Myocyte (in vitro differentiated cells): ENCODE measurements at regions not wholly inside any gene's neighbourhood (a gene's known extent, or its start where the extent isn't known, plus 50 kb on each side); places are given as distances from the start of the nearest gene placed in this dataset.
"Not testable (repeated sequence)": the region's sequence is repeated elsewhere in the genome, so short reads cannot be mapped to it uniquely, and the experiment has no call there.

ENCODE experiments used
- DNase-seq: peaks from one replicate; pipeline ENCODE4 v3.0.0-alpha.2; 2012; ENCODE audit warnings: low read depth

DNA sequence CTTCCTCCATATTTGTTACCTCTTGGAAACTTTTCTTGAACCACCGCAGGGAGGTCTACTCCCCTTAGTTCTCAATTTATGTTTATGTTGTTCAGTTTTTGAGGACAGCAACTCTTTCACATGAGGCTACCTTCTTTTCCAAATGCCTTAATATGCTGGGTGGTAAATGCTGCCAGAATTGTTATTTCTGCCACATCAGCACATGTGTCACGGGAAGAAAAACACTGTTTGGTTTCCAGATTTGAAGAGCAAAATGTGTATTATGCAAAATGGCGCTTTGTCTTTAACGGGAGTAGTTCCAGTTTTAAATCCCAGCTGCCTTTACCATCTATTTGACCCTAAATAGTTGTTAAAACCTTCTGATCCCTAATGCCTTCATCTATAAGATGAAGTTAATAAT, 606.2 kb upstream of the TBL1XR1 start:
- DNase-seq: no peak

DNA sequence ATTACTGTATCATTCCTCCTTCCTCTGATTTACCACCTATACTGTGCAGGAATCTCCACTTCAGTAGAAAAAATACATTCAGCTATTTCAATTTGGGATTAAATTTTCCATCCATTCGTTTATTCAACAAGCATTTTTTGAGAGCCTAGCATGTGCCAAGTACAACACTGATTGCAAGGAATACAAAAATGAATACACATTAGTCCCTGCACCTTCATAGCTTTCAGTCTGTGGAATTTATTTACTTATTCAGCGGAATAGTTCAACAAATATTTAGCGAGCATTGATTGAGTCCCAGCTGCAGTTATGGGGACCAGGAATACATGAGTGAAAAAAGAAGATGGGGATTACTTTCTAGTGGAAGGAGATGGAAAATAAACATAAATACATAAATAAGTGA, 606.8 kb upstream of the TBL1XR1 start:
- no peak for DNase-seq

DNA sequence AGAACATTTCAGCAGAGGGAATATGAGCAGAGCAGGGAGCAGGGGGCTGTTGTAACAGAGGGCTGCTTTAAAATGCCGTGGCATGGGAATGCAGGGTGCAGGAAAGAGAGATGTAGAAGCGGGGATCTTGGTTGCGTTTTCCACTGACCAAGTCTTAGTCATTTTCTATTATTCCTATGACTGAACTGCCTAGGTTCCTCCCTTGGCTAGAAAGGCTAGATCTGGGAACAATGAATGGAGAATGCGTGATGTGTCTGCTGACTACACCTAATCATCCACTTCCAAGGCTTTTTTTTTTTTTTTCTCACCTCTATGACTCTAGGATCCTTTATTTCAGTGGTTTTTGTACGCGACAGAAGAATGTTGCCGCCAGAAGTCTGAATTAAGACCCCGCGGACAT, 607.4 kb upstream of the TBL1XR1 start:
- no peak for DNase-seq

DNA sequence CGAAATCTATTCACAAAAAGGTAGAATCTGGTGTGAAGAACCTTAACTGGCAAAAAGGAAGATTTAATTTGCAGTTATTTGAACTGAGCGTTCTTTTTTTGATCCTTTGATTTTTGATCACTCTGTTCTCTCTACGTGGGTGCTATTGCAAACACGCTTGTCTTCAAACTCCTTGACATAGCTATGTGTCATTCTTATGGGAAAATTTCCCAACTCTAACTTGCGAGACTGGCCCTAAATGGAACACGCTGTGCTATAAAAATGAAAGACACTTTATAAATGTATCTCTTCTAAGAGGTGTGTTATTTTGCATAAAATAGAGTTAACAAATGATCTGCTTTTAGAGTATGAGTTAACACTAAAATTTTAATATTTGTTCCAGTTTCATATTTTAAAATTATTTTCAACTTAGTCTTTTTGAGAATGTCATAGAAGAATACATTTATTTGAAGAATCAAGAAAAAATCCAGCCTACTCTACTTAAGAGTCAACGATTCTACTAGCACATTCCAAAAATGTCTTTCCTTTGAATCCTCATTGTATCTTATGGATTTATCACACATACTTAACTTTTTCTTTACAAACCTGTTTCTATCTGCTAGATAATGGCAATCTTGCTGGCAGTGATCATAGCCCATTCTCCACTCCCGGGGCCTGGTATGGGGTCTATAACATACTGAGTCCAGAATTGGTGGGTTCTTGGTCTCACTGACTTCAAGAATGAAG, 610.0 kb upstream of the TBL1XR1 start:
- DNase-seq: no peak

DNA sequence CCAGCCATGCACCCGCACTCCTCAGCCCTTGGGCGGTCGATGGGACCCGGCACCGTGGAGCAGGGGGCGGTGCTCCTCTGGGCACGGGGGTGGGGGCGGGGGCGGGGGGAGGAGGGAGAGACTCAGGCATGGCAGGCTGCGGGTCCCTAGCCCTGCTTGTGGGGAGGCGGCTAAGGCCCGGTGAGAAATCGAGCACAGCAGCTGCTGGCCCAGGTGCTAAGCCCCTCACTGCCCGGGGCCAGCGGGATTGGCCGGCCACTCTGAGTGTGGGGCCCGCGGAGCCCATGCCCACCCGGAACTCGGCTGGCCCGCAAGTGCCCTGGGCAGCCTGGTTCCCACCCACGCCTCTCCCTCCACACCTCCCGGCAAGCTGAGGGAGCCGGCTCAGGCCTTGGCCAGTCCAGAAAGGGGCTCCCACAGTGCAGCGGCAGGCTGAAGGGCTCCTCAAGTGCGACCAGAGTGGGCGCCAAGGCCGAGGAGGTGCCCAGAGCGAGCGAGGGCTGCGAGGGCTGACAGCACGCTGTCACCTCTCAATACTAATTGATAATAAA, 611.7 kb upstream of the TBL1XR1 start:
- DNase-seq: not testable (repeated sequence)

DNA sequence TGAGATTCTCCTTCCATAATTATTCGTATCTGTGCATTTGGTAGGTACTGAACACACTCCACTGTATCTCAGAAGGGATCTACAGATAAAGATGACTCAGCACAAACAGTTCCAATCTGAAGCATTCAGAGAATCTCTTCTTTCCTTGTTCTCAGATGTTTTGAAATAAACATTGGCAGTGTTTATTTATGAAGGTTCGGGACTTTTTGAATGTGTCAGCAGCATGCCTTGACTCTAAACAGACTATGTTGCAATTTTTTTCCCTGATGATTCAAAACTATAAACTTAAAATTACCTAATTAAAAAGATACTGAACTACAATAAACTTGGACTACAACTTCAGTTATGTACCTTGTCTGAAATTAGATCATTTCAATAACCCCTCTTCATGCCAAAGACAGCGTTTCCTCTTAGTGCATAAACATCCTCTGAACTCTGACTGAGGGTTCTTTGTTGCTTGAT, 612.9 kb upstream of the TBL1XR1 start:
- DNase-seq: peak; percentile 42

DNA sequence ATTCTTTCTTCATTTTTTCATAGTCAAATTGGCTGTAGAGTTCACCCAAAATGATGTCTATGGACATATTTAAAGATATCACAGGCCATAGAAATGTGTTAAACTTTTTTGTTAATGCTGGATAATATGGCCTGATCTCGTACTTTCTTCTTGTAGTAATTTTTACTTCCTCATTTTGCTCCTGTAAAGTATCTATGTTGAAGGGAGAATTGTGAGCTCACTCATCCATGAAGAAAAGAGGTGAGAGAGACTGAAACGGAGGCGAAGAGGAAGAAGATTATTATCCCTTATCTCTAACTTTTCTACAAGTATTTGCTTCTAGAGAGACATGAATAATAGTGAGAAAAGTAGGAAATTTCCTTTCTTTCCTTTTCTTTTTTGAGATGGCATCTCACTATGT, 613.8 kb upstream of the TBL1XR1 start:
- no peak for DNase-seq

DNA sequence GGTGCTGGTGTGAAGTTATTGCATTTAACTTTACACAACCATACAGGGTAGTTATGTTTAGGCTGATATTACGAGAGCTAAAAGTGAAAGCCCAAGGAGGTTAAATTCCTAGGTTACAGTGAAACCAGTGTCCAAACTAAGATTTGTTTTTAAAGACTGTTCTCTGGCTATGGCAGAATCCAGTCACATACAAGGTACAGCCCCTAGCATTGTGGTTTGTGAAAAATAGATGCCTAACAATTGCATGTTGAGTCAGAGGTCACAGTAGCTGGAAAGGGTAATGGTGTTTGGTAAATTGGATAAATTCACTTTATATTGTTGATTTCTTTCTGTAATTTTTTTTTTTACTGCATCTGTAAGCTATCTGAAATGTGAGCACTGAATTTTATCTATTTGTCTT, 614.6 kb upstream of the TBL1XR1 start:
- no peak for DNase-seq

DNA sequence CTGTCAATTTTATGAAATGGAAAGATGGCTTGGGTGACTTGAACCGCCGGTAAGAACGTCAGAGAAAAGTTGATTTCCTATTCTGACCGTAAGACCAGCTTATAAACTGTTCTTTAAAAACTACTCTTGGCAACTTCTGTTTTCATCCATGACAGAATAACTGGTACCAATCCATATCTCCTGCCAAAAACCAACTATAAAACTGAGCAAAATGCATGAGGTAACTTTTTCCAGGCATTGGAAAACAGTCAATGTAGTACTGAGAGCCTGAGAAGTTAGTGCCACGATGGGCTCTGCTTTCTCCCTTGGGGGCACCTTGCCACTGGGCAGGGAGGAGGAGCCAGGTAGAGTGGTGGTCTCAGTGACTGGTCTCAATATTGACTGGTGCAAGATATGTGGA, 615.2 kb upstream of the TBL1XR1 start:
- no peak for DNase-seq

DNA sequence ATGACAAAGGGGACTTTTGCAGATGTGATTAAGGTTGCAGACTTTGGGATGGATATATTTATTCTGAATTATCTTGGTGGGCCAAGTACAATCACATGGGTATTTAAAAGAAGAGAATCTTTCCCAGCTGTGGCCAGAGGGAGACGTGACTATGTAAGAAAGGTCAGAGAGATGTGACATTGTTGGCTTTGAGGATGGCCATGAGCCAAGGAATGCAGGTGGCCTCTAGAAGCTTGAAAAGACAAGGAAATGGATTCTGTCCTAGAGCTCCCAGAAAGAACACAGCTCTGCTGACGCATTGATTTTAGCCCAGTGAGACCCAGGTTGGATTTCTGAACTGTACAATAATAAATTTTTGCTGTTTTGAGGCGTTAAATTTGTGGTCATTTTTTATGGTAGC, 616.0 kb upstream of the TBL1XR1 start:
- peak; percentile 39 for DNase-seq

DNA sequence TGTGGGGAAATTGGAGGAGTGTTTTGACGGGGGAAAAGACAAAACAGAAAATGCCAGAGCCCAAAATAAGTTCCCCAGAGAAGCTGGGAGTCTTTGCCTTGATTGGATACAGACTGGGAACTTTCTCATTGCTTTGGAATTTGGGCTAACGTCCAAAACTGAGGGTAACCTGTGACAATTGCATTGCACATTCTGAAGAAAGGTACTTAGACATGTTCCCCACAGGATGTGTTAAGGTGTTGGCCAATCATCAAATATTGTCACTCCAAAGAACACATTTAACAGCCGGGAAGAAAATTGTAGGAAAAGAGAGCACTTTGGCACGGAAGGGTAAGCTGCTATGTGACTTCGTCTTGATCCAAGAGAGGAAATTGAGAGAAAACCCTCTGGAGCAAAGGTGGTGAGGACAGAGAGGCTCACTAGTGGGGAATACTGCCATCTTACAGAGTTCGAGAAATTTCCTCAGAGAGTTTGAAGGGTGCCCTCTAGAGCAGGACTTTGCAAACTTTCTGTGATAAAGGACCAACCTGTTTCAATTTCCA, 619.5 kb upstream of the TBL1XR1 start:
- DNase-seq: peak; percentile 56

DNA sequence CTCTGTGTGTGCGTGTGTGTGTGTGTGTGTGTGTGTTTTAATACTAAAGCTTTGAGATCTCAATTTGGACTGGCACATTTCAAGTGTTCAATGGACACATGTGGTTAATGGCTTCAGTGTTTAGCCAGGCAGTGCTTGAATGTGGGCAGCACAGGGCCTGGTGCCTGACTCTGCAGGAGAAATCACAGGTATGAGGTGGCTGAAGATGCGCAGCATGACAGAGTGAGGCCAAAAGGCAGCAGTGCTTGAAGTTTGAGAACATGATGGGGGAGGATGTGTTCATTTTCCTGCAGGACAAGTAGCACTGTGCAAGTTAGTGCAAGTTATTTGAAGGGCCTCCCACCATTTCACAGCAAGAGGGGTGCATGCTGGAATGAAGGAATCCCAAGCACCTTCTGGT, 620.5 kb upstream of the TBL1XR1 start:
- no peak for DNase-seq

DNA sequence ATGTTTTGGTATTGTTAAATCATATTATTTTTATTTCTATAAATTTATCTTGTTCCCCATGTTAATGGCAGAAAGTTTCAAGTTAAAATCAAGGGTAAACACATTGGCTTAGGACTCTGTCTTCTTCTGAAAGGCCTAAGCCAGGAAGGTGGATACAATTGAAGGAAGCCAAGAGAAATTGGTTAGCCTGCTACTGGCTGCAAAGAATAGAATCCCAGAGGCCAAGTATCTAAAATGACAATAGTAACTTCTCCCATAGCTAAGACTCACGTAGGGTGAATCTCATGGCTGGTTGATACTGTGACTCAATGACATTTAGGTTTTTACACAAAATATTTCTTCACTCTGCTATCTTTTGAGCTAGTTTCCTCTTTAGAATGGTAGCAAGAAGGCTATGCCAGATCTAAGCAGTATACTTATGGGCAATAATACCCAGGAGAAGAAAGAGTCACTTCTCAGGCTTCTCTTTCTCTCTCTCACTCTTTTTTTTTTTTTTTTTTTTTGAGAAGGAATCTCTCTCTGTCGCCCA, 621.5 kb upstream of the TBL1XR1 start:
- no peak for DNase-seq

DNA sequence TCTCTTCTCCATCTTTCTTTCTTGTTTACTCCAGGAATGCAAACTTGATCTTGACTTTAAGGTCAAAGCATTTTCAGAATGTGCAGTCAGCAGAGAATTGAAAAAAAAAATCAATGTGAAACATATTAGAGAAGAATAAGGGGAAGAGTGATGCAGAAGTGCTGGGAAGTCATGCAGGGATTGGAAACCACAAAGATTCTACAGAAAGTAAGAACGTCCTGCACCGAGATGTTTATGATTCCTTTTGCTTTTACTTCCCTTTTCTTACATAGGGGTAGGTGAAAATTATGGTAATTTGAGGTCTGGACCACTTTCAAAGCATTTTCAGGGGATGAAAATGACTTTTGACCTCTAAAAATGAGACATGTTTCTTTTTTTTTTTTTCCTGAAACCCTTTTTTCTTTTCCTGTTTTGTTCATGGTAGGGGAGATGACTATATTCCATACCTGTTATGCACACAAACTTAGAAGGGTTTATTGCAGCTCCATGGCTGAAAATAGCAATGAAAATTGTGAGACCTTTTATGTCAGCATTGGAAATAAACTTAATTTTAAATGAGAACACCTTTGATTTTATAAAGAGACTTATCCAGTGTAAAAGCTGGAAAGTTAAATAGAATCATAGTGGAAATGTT, 623.5 kb upstream of the TBL1XR1 start:
- no peak for DNase-seq

DNA sequence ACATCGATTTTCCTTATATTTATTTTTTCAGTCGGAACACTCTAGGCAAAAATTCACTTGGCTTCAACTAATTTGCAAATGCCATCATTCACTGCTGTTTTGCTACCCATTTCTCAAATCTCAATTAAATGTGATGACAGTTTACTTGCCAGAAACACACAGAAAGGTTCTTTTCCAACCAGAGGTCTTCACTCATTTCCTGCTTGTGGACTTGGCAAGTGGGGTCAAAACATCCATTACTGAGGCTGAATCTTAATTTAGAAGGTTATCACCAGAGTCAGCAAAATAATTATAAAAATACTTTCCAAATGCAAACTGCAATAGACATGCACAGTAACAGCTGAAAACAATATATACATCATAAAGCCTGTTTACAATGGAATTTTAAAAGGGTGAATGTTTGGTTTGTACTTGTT, 625.4 kb upstream of the TBL1XR1 start:
- no peak for DNase-seq

DNA sequence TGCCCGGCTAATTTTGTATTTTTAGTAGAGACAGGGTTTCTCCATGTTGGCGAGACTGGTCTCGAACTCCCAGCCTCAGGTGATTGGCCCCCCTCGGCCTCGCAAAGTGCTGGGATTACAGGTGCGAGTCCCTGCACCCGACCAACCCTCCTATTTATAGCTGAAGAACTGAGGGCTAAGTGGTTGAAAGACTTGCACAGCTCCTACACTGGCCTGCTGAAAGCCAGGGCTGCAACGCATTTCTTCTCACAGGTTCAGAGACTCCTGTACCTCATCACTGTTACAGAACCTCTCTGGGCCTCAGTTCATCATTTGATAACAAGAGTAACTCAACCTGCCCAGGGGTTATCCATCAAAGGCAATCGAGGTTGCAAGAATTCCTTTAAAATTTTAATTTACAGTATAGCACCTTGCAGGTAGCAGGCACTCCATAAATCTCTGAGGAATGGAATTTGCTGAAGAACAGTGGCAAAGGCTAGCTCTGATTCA, 626.5 kb upstream of the TBL1XR1 start:
- DNase-seq: no peak

DNA sequence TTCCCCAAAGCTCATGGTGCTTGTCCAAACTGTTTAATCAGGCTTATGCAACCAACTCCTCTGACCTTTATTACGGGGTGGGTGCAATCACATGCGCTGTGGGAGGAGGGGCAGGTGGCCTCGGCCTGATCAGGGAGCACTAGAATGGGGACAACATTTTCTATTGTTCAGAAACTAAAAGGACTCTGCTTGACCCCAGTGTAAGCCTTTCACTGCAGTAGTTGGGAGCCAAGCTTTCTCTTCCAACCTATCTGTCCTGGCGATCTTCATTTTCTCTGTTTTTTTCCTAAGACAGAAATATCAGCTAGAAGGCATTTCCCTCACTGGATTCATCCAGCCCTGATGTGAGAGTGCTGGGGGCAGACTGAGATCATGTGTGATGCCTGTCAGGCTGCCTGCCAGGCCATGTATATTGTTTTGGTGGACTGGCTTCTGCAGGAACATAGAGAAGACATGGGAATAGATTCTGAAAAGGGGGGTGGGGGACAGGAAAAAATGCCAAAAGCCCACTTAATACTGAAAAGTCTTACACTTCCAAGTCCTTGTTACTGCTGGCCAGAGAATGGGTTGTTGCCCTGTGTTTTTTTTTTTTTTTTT, 627.0 kb upstream of the TBL1XR1 start:
- no peak for DNase-seq

DNA sequence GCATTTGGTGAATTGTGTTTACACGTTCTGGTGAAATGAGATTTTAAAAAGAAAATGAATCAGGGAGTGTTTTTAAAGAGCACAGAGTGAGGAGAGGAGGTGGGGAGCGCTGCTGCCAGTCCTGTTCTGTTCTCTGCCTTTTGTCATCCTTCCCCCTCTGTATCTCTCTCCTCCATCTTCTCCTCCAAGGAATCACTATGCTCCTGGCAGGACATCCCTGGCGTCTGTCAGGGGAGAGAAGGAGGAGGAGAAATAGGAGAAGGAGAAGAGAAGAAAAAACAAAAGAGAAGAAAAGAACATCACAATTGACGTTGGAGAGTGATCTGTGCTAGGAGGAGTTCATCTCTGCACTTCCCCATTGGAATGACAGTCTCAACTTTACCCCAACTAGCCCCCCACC, 627.6 kb upstream of the TBL1XR1 start:
- DNase-seq: no peak

DNA sequence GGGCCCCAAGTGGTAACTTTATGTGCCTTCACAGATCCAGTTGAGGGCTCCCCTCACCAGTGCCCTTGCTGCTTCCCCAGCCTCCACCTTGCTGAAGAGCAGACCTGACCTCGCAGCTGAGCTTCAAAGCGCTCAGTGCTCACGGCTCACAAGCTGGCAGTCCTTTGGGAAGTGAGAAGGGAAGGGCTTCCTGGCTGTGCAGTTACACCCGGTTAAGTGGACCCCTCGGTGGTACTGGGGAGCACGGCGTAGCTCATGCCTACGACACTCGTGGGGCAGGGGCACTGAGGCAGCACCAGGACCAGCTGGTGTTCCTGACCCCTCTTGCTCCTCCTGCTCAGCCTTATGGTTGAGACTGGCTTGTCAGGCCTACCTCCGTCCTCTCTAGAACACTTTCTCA, 629.0 kb upstream of the TBL1XR1 start:
- DNase-seq: no peak

DNA sequence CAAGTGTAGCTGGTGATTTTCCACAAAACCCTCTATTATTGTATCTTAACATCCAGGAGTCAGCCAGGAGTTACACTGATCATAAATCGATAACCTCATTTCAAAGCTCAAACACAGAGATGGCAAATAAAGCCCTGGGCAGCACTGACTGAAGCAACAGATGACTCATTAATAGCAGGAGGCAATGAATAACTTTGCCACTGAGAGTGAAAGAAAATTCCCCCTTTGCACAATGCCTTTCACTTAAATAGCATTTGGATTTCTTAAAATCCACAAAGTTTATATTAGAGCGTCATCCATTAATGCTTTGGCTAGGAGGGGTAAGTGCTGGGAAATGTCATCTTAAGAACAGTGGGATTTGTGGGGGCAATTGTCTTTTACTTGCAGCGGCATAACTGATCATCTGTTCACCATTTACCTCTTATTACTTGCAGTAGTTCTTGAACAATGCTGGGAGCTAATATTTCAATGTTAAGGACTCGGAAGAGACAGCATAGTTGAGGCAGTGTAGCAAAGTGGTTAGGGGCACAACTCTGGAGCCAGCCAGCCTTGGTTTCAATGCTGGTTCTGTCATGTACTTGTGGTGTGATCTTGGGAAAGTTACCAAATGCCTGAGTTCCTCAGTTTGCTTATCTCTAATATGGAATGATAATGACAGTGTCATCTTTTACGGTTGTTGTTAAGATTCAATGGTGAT, 630.4 kb upstream of the TBL1XR1 start:
- peak; percentile 34 for DNase-seq

DNA sequence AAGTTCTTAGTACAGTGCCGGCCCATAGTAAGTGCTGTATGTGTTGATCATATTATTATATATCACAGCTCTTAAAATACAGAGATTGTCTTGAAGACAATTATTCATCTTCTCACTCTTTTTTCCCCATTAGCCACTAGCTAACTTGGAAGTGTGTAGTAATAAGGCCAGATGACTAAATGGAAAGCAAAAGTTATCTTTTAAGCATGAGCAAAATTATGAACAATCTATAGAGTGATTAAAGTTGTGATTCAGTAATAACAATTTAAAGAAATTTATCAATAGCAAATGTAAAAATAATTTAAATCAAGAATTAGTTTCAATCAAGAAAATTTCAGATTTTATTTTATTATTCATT, 630.9 kb upstream of the TBL1XR1 start:
- DNase-seq: no peak
